HEK293 (cell line): ENCODE measurements at regions not wholly inside any gene's neighbourhood (a gene's known extent, or its start where the extent isn't known, plus 50 kb on each side); places are given as distances from the start of the nearest gene placed in this dataset.

Experiments used
- CTCF ChIA-PET: fragments of 350-600 bp; formaldehyde crosslinking; extraction: SDS; loops from one replicate; lab custom pipeline; 2021; ENCODE audit warnings: antibody characterized with exemption; lab: Yijun Ruan, JAX
- POLR2A ChIA-PET: fragments of 300-600 bp; formaldehyde crosslinking; extraction: SDS; loops from one replicate; lab custom pipeline; 2020; ENCODE audit warnings: antibody characterized with exemption, inconsistent platforms; lab: Yijun Ruan, JAX
- H3K27ac ChIP-seq: fragments of 200-500 bp; sonication (Bioruptor generic); 2 replicates; pipeline ENCODE4 v1.5.1; 2014; ENCODE audit warnings: low read depth, low read length, control low read depth, inconsistent platforms; ENCODE audit errors: extremely low read depth
- H3K36me3 ChIP-seq, 2 experiments: fragments of 200-500 bp in 1 of 2; sonication (Bioruptor generic) in 1 of 2; 1 replicate in 1 of 2; 2 replicates in 1 of 2; pipeline ENCODE4 v1.5.1; 2014 to 2017; ENCODE audit warnings: inconsistent platforms in 2 of 2, low read length in 2 of 2; ENCODE audit not compliant: control insufficient read depth in 2 of 2, insufficient read depth in 1 of 2
- H3K4me1 ChIP-seq: fragments of 200-500 bp; sonication (Bioruptor generic); 2 replicates; pipeline ENCODE4 v1.5.1; 2014; ENCODE audit warnings: mild to moderate bottlenecking, low read length, inconsistent platforms; ENCODE audit not compliant: control insufficient read depth, insufficient read depth
- H3K4me3 ChIP-seq: 2 replicates; pipeline ENCODE4 v1.5.1; 2011; ENCODE audit warnings: low read depth, mild to moderate bottlenecking, control low read depth, low read length, moderate library complexity
- H3K9me3 ChIP-seq: fragments of 200-500 bp; sonication (Bioruptor generic); 2 replicates; pipeline ENCODE4 v1.5.1; 2014; ENCODE audit warnings: low read depth, low read length, inconsistent platforms; ENCODE audit not compliant: control insufficient read depth, insufficient read depth
- GFI1B ChIP-seq: fragments of 450-650 bp; formaldehyde crosslinking; IDR thresholded peaks from 2 replicates; pipeline ENCODE4 v1.5.1; 2016; ENCODE audit warnings: missing biosample characterization, missing genetic modification characterization
- SP3 ChIP-seq: fragments of 450-650 bp; formaldehyde crosslinking; IDR thresholded peaks from 2 replicates; pipeline ENCODE4 v1.5.1; 2016; ENCODE audit warnings: missing biosample characterization, missing genetic modification characterization
- ZBTB11 ChIP-seq: fragments of 450-650 bp; formaldehyde crosslinking; conservative IDR thresholded peaks from 2 replicates; pipeline ENCODE4 v1.5.1; 2016; ENCODE audit warnings: low read depth, missing biosample characterization, missing genetic modification characterization
- ZNF132 ChIP-seq: fragments of 450-650 bp; formaldehyde crosslinking; IDR thresholded peaks from 2 replicates; pipeline ENCODE4 v1.5.1; 2017; ENCODE audit warnings: missing biosample characterization, missing genetic modification characterization, borderline replicate concordance
- ZNF140 ChIP-seq: fragments of 450-650 bp; formaldehyde crosslinking; IDR thresholded peaks from 2 replicates; pipeline ENCODE4 v1.5.1; 2016; ENCODE audit warnings: missing biosample characterization, missing genetic modification characterization
- ZNF19 ChIP-seq: fragments of 450-650 bp; formaldehyde crosslinking; IDR thresholded peaks from 2 replicates; pipeline ENCODE4; 2016; ENCODE audit warnings: missing biosample characterization, missing genetic modification characterization, low read depth
- ZNF2 ChIP-seq: fragments of 450-650 bp; formaldehyde crosslinking; IDR thresholded peaks from 2 replicates; pipeline ENCODE4 v1.5.1; 2016; ENCODE audit warnings: missing biosample characterization, missing genetic modification characterization
- ZNF223 ChIP-seq: fragments of 450-650 bp; formaldehyde crosslinking; IDR thresholded peaks from 2 replicates; pipeline ENCODE4 v1.5.1; 2016; ENCODE audit warnings: missing biosample characterization, missing genetic modification characterization
- ZNF239 ChIP-seq: fragments of 450-650 bp; formaldehyde crosslinking; IDR thresholded peaks from 2 replicates; pipeline ENCODE4 v1.5.1; 2016; ENCODE audit warnings: missing biosample characterization, missing genetic modification characterization
- ZNF426 ChIP-seq: fragments of 450-650 bp; formaldehyde crosslinking; IDR thresholded peaks from 2 replicates; pipeline ENCODE4 v1.5.1; 2017; ENCODE audit warnings: missing biosample characterization, missing genetic modification characterization, mild to moderate bottlenecking, inconsistent platforms, moderate library complexity
- ZNF529 ChIP-seq: fragments of 450-650 bp; formaldehyde crosslinking; IDR thresholded peaks from 2 replicates; pipeline ENCODE4 v1.5.1; 2017; ENCODE audit warnings: missing genetic modification characterization, missing biosample characterization; ENCODE audit not compliant: insufficient replicate concordance
- ZNF571 ChIP-seq: fragments of 450-650 bp; formaldehyde crosslinking; IDR thresholded peaks from 2 replicates; pipeline ENCODE4 v1.5.0; 2017; ENCODE audit warnings: missing biosample characterization, missing genetic modification characterization
- ZNF585B ChIP-seq: fragments of 450-650 bp; formaldehyde crosslinking; IDR thresholded peaks from 2 replicates; pipeline ENCODE4 v1.5.1; 2016; ENCODE audit warnings: missing biosample characterization, missing genetic modification characterization
- ZNF660 ChIP-seq: fragments of 450-650 bp; IDR thresholded peaks from 2 replicates; pipeline ENCODE4 v1.5.1; 2018; ENCODE audit warnings: missing biosample characterization, mild to moderate bottlenecking, missing genetic modification characterization
- ZNF664 ChIP-seq: fragments of 450-650 bp; formaldehyde crosslinking; IDR thresholded peaks from 2 replicates; pipeline ENCODE4 v1.5.1; 2016; ENCODE audit warnings: missing biosample characterization, missing genetic modification characterization
- ZNF785 ChIP-seq: fragments of 450-650 bp; formaldehyde crosslinking; IDR thresholded peaks from 2 replicates; pipeline ENCODE4 v1.5.1; 2016; ENCODE audit warnings: missing biosample characterization, missing genetic modification characterization
- ZSCAN23 ChIP-seq: fragments of 450-650 bp; formaldehyde crosslinking; IDR thresholded peaks from 2 replicates; pipeline ENCODE4 v1.5.1; 2016; ENCODE audit warnings: missing biosample characterization, missing genetic modification characterization
- ZXDB ChIP-seq: fragments of 450-650 bp; formaldehyde crosslinking; IDR thresholded peaks from 2 replicates; pipeline ENCODE4 v1.5.1; 2016; ENCODE audit warnings: missing biosample characterization, missing genetic modification characterization
- TF ChIP-seq, protein P1 (sequence below): fragments of 450-650 bp; formaldehyde crosslinking; IDR thresholded peaks from 2 replicates; pipeline ENCODE4 v1.5.1; 2016; ENCODE audit warnings: missing biosample characterization, missing genetic modification characterization
- TF ChIP-seq, protein P2 (sequence below): fragments of 450-650 bp; formaldehyde crosslinking; IDR thresholded peaks from 2 replicates; pipeline ENCODE4 v1.5.1; 2016; ENCODE audit warnings: missing biosample characterization, missing genetic modification characterization
- TF ChIP-seq, protein P3 (sequence below): fragments of 450-650 bp; formaldehyde crosslinking; IDR thresholded peaks from 2 replicates; pipeline ENCODE4 v1.5.1; 2016; ENCODE audit warnings: missing biosample characterization, missing genetic modification characterization

DNA sequence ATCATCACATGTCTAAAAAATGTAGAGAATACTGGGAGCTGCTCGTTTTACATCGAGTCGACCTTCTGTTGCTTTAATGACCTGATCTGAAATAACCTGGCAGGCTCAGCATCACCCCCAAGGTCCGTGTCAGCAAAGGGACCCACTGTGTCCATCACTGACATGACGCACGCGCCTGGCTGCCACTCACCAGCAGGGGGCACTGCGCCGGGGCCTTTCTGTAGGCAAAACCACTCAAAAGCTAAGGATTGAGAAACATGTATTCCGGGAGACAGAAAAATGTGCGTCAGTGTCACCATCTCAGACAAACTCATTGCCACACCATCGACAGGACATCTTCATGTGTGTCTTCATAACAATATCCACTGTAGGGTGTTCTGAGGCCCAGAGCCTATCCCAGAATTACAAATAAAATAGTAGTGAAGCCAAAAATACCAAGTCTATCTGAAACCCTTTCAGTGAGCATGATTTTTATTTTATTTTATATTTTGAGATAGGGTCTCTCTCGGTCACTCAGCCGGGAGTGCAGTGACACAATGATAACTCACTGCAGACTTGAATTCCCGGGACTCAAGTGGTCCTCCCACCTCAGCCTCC, 130.3 kb upstream of the LSM14A start (continued):
- no peak for TF ChIP-seq ZNF529 (tag by site-specific recombination)
- no peak for TF ChIP-seq ZNF19
- TF ChIP-seq ZNF2, result 0 out of 2 replicates have a peak, but pooled peaks have one; percentile 33
- TF ChIP-seq ZNF785 (tag by site-specific recombination), result peak; percentile 96
- no peak for TF ChIP-seq ZNF132 (tag by site-specific recombination)
- TF ChIP-seq ZBTB11 (tag by site-specific recombination), result no peak
- no peak for TF ChIP-seq ZNF571
- no peak for TF ChIP-seq ZNF585B (tag by site-specific recombination)
- TF ChIP-seq ZNF140 (tag by site-specific recombination), result no peak
- no peak for TF ChIP-seq ZXDB (tag by site-specific recombination)
- no peak for TF ChIP-seq ZNF664
- TF ChIP-seq GFI1B, result no peak
- TF ChIP-seq ZNF239 (tag by site-specific recombination), result no peak
- TF ChIP-seq ZSCAN23, result no peak
- TF ChIP-seq, protein P1, sequence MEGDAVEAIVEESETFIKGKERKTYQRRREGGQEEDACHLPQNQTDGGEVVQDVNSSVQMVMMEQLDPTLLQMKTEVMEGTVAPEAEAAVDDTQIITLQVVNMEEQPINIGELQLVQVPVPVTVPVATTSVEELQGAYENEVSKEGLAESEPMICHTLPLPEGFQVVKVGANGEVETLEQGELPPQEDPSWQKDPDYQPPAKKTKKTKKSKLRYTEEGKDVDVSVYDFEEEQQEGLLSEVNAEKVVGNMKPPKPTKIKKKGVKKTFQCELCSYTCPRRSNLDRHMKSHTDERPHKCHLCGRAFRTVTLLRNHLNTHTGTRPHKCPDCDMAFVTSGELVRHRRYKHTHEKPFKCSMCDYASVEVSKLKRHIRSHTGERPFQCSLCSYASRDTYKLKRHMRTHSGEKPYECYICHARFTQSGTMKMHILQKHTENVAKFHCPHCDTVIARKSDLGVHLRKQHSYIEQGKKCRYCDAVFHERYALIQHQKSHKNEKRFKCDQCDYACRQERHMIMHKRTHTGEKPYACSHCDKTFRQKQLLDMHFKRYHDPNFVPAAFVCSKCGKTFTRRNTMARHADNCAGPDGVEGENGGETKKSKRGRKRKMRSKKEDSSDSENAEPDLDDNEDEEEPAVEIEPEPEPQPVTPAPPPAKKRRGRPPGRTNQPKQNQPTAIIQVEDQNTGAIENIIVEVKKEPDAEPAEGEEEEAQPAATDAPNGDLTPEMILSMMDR, result peak; percentile 70; the same call in 1 of the 2 replicates
- TF ChIP-seq, protein P2, sequence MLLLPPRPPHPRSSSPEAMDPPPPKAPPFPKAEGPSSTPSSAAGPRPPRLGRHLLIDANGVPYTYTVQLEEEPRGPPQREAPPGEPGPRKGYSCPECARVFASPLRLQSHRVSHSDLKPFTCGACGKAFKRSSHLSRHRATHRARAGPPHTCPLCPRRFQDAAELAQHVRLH (tag by site-specific recombination), result peak; percentile 50; the same call in 1 of the 2 replicates
- no peak for TF ChIP-seq SP3 (tag by site-specific recombination)
- TF ChIP-seq ZNF660 (tag by site-specific recombination), result peak; percentile 91
- TF ChIP-seq, all 188 proteins: peak for 8

DNA sequence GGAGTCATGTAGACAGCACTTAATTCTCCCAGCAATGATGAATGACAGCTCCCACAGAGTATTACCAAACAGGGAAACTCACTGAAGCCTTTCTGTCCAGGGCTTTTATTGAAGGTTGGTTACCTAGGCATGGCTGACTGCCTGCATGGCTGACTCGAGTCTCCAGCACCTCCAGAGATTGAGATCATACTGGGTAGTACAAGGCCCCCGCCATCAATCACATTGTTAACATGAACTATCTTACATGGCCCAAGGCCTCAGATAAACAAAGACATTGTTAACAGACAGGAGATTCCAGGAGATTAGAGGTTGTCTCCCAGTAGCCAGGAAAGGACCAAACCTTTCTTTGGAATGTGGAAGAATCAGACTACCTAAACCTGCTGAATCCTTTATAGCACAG, 128.3 kb upstream of the LSM14A start:
- no peaks in the 10 kb centered on the region for H3K4me1 ChIP-seq
- TF ChIP-seq, protein P3, sequence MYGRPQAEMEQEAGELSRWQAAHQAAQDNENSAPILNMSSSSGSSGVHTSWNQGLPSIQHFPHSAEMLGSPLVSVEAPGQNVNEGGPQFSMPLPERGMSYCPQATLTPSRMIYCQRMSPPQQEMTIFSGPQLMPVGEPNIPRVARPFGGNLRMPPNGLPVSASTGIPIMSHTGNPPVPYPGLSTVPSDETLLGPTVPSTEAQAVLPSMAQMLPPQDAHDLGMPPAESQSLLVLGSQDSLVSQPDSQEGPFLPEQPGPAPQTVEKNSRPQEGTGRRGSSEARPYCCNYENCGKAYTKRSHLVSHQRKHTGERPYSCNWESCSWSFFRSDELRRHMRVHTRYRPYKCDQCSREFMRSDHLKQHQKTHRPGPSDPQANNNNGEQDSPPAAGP (tag by site-specific recombination), result no peak
- TF ChIP-seq ZNF223 (no peak), ZNF426 (no peak)
- TF ChIP-seq, protein P2 (tag by site-specific recombination), result no peak
- TF ChIP-seq, all 188 proteins: peak for 0
- Histone ChIP-seq H3K36me3 (no peaks in the 10 kb centered on the region), H3K4me3 (no peak overlapping the region), H3K9me3 (no peaks in the 10 kb centered on the region), H3K27ac (no peak overlapping the region)
- CTCF ChIA-PET, result interaction anchor here (0.6 to 3.9 kb wide), 11 partner anchors 21 to 668 kb away, joined by 3 to 70 read pairs (median 3); no protein-coding TSS in a partner anchor
- POLR2A ChIA-PET, result no interaction called here
